ENCODE measurements at regions not wholly inside any gene's neighbourhood (a gene's known extent, or its start where the extent isn't known, plus 50 kb on each side); places are given as distances from the start of the nearest gene placed in this dataset.

DNA sequence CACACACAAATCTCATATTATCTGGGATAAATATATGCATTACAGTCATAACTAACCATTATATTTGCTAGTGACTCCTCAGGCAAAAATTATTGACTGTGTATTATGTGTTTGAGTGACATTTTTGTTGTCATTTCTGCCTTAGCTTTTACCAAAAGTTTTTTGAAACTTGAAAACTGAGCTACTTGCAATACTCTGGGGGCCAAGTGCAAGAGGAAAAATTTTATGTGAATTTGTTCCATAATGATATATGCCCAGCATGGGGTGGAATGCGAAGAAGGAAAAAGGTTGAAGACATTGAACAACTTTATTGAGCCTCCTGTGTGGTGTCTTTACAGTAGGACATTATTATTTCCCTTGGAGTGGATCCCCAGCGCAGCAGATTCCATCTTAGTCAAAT lies 176.8 kb upstream of the FERD3L start:
- TF ChIP-seq, protein P1, sequence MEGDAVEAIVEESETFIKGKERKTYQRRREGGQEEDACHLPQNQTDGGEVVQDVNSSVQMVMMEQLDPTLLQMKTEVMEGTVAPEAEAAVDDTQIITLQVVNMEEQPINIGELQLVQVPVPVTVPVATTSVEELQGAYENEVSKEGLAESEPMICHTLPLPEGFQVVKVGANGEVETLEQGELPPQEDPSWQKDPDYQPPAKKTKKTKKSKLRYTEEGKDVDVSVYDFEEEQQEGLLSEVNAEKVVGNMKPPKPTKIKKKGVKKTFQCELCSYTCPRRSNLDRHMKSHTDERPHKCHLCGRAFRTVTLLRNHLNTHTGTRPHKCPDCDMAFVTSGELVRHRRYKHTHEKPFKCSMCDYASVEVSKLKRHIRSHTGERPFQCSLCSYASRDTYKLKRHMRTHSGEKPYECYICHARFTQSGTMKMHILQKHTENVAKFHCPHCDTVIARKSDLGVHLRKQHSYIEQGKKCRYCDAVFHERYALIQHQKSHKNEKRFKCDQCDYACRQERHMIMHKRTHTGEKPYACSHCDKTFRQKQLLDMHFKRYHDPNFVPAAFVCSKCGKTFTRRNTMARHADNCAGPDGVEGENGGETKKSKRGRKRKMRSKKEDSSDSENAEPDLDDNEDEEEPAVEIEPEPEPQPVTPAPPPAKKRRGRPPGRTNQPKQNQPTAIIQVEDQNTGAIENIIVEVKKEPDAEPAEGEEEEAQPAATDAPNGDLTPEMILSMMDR (IDR thresholded peaks at IDR 0.05; ENCODE audit: insufficient read depth, missing control alignments): no peak
- FAIRE-seq (no peak), DNase-seq (ENCODE audit: insufficient read length, low spot score) (no peak)

DNA sequence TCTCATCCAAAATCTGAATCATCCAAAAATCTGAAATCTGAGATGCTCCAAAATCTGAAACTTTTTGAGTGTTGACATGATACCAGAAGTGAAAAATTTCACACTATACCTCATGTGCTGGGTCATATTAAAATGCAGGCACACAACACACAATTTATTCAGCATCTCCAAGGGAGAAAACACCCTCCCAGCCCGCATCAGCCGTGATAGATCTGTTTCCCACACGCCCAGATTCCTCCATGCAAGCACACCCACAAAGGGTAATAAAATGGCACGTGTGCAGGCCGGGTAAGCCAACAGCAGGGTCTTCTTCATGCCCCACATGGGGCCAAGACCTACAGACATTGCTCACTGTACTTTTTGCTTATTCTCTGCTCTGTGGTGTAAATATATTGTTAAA lies 173.1 kb upstream of the FERD3L start:
- FAIRE-seq: no peak
- DNase-seq (ENCODE audit: insufficient read length, low spot score): no peak
- TF ChIP-seq, protein P1 (IDR thresholded peaks at IDR 0.05; ENCODE audit: insufficient read depth, missing control alignments): no peak

DNA sequence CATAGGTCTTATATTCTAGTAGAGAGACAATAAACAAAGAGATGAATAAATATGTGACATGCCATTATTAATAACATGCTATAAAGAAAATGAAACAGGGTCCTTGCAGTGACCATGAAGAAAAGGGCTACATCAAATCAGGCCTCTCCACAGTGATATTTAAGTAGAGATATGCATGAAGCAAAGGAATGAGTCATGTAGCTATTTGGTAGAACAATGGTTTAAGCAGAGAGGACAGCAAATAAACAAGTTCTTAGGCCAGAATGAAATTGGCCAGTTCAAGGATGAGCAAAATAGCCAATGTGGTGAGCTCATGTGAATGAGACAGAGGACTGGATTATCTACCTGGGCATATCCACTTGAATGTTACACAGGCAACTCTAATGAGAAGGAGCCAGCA lies 172.2 kb upstream of the FERD3L start:
- DNase-seq (ENCODE audit: insufficient read length, low spot score): no peak
- TF ChIP-seq, protein P1 (IDR thresholded peaks at IDR 0.05; ENCODE audit: insufficient read depth, missing control alignments): no peak
- no peak for FAIRE-seq

DNA sequence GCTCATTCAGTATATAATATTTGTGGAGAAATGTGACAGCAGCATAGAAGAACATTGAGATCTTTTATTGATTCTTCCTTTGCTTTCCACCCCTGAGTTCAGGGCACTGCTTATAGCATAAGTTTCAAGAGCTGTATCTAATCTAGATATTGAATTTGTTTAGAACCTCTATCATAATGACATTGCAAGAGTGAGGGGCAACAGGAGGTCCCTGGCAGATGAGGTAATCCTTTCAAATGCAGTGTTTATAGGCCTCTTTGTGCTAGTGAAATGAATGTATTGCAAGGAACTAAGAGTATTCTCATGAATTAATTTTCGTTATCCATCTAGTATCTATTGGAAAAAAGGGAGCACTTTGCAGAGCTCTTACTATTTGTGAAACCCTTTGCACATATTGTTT lies 167.2 kb upstream of the FERD3L start:
- no peak for FAIRE-seq
- TF ChIP-seq, protein P1 (IDR thresholded peaks at IDR 0.05; ENCODE audit: insufficient read depth, missing control alignments): no peak
- no peak for DNase-seq (ENCODE audit: insufficient read length, low spot score)

DNA sequence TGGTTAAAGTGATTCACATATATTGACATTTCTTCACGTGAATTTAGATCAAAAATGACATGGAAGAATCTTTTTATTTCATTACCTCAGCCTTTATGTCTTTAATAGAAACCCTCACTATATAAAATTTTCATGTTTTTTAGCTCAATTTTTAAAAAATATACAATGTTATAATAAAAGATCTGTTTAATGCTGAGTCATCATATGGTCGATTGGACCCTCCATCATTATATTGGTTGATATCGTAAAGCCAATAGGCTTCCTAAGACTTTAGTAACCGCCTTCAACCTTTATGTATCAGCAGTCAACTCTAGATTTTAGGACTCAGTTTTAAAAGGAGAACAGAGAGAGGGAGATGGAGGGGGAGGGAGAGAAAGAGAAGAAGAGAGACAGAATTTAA lies 162.3 kb upstream of the FERD3L start:
- TF ChIP-seq, protein P1 (IDR thresholded peaks at IDR 0.05; ENCODE audit: insufficient read depth, missing control alignments): no peak
- no peak for FAIRE-seq
- DNase-seq (ENCODE audit: insufficient read length, low spot score): no peak

DNA sequence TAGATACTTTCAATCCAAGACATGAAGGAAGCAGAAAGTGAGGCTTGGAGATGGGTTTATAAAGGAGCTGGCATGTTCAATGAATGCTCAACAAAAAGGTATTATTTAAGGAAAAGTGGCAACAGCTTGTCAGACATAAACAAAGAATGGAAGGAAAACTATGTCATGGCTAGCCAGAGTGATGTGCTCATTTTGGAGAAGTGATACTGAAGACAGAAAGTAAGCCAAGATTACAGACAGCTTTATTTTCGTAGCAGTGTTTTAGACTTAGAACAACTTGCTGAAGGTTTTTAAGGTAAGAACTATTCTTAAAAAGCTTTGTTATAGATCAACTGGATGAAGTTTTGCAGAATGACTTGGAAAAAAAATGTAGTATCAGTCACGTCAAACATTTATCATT lies 160.5 kb upstream of the FERD3L start:
- no peak for FAIRE-seq
- TF ChIP-seq, protein P1 (IDR thresholded peaks at IDR 0.05; ENCODE audit: insufficient read depth, missing control alignments): no peak
- no peak for DNase-seq (ENCODE audit: insufficient read length, low spot score)

DNA sequence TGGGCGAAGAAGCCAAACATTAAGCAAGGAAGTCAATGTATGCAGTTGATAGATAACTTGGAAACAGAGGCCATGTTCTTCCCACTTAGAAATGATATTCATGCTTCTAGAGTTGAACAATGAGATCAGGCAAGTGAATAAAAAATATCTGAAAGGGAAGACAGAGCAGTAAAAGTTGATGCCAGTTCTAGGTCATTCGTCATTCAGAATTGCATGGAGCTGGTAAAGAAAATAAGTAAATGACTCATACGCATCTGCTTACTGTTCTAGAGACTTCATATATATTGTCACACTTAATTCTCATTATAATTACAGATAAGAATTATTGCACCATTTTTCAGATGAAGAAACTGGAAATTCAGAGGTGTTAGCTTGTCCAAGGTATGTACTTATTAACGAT lies 158.9 kb upstream of the FERD3L start:
- TF ChIP-seq, protein P1 (IDR thresholded peaks at IDR 0.05; ENCODE audit: insufficient read depth, missing control alignments): no peak
- DNase-seq (ENCODE audit: insufficient read length, low spot score) (no peak), FAIRE-seq (no peak)

All from D721Med (cell line).